Retinal pigment epithelial cell (primary cell): ENCODE measurements at regions not wholly inside any gene's neighbourhood (a gene's known extent, or its start where the extent isn't known, plus 50 kb on each side); places are given as distances from the start of the nearest gene placed in this dataset.

Experiments used
- DNase-seq: peaks from one replicate; pipeline ENCODE4 v3.0.0-alpha.2; 2010; ENCODE audit warnings: low read depth
- H3K4me3 ChIP-seq: 2 replicates; pipeline ENCODE4 v1.5.1; 2011; ENCODE audit warnings: mild to moderate bottlenecking, low read length, control low read depth, moderate library complexity
- CTCF ChIP-seq: conservative IDR thresholded peaks from 2 replicates; pipeline ENCODE4 v1.5.1; 2011; ENCODE audit warnings: low read depth, low read length, control low read depth, inconsistent platforms

DNA sequence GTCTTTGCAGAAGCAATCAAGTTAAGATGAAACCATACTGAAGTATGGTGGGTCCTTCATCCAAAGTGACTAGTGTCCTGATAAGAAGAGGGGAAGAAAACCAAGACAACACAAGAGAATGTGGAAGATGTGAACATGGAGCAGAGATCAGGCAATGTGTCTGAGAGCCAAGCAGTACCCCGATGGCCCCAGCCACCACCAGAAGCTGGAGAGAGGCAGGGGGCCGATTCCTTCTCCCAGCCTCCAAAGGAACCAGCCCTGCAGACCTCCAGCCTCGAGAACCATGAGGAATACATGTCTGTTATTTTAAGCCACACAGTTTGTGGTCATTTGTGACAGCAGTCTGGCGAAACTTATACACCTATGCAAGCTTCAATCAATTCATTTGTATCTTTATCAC, 93.2 kb downstream of the IRS2 start:
- DNase-seq = no peak
- no peak for TF ChIP-seq CTCF
- no peak overlapping the region for H3K4me3 ChIP-seq

- DNase-seq = no peak
- TF ChIP-seq CTCF = no peak
- H3K4me3 ChIP-seq = no peak overlapping the region
These were observed 94.7 kb downstream of the IRS2 start for GRCh38 chr13:109691689-109692088.

- H3K4me3 ChIP-seq = no peak overlapping the region
- DNase-seq = no peak
- no peak for TF ChIP-seq CTCF
These were observed 98.6 kb downstream of the IRS2 start for GRCh38 chr13:109687559-109688448.

- no peak overlapping the region for H3K4me3 ChIP-seq
- TF ChIP-seq CTCF = no peak
- DNase-seq = no peak
These were observed 101.2 kb downstream of the IRS2 start for GRCh38 chr13:109685203-109685602.

GRCh38 chr13:109684824-109685202, 101.6 kb downstream of the IRS2 start:
- DNase-seq = peak; percentile 56
- TF ChIP-seq CTCF = no peak

DNA sequence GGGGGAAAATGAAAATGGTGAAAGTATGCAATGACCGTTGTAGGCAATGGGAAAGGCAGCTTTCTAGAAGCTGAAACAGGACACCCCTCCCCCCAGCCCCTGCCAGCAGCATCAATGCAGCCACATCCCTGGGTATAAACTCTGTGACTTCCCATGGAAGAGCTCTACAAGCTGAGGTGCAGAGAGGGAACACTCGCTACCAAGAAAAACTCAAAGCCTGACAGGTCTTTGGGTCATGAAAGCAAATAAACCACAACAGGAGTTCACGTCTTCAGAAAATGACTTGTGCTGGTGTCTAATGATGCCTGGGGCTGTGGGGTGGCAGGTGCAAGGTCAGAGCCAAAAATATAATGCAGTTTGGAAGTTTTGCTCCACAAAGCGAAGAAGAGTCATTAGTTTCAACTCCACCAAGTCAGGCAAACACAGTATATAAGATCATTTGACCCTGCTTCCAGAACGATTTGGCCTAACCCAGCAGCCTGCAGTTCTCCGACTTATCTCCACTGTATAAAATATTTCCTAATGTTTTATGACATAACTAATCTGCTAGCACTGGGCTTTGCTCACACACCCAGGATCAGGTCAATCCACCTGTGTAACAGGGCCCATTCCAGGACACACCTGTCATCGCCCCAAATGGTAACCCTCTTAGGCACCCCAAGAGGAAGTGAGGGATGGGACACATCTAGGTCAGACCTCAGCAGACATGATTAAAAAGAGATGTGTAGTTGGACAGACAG, 102.1 kb downstream of the IRS2 start:
- H3K4me3 ChIP-seq = no peak overlapping the region
- TF ChIP-seq CTCF = no peak
- no peak for DNase-seq

More at GRCh38 chr13:109684824-109685202, 101.6 kb downstream of the IRS2 start:
- no peak overlapping the region for H3K4me3 ChIP-seq
